NB4 (cell line): ENCODE measurements at regions not wholly inside any gene's neighbourhood (a gene's known extent, or its start where the extent isn't known, plus 50 kb on each side); places are given as distances from the start of the nearest gene placed in this dataset.

Source experiments
- POLR2A ChIP-seq: IDR thresholded peaks from 2 replicates; pipeline ENCODE4 v1.6.1; 2011; ENCODE audit warnings: mild to moderate bottlenecking; ENCODE audit not compliant: insufficient read length; ENCODE audit errors: extremely low read depth
- TF ChIP-seq, protein P1 (sequence below): IDR thresholded peaks from one replicate; pipeline ENCODE4 v1.5.1; 2012; ENCODE audit warnings: low read depth, low read length

DNA sequence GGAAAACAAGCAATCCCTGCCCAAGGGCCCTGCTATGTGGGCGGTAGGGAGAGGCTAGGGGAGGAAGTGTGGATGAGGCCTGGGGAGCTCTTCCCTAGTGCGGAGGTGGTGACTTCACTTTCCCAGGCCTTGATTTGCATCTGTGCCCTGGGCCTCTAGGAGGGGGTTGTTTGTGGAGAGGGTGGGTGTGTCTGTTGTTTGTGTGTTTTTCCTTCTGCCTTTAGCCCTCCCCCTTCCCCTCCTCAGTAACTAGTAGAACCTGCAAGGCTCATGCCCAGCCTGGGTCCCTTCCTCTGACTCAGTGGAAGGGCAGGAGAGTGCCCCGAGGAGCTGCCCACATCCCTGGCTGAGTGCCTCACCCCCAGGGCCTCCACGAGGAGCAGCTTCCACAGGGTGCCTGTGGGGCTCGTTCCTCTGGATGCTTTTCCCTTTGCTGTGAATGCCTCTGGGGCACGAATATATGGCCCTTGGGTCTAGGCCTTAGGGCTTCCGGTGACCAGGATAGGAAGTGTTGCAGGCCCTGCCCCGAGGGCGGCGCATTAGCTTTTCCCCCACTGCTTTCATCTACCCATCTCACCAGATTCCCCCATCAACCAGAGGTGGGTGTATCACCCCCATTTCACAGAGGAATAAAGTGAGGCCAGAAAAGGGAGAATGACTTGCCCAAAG, 89.4 kb upstream of the DUSP5 start:
- TF ChIP-seq, protein P1, sequence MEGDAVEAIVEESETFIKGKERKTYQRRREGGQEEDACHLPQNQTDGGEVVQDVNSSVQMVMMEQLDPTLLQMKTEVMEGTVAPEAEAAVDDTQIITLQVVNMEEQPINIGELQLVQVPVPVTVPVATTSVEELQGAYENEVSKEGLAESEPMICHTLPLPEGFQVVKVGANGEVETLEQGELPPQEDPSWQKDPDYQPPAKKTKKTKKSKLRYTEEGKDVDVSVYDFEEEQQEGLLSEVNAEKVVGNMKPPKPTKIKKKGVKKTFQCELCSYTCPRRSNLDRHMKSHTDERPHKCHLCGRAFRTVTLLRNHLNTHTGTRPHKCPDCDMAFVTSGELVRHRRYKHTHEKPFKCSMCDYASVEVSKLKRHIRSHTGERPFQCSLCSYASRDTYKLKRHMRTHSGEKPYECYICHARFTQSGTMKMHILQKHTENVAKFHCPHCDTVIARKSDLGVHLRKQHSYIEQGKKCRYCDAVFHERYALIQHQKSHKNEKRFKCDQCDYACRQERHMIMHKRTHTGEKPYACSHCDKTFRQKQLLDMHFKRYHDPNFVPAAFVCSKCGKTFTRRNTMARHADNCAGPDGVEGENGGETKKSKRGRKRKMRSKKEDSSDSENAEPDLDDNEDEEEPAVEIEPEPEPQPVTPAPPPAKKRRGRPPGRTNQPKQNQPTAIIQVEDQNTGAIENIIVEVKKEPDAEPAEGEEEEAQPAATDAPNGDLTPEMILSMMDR, result no peak
- TF ChIP-seq POLR2A, result no peak
